Astrocyte (in vitro differentiated cells and primary cell): ENCODE measurements at regions not wholly inside any gene's neighbourhood (a gene's known extent, or its start where the extent isn't known, plus 50 kb on each side); places are given as distances from the start of the nearest gene placed in this dataset.
"Not testable (repeated sequence)": the region's sequence is repeated elsewhere in the genome, so short reads cannot be mapped to it uniquely, and the experiment has no call there.

ENCODE experiments used
- DNase-seq: peaks from one replicate; pipeline ENCODE4 v3.0.0-alpha.2; 2010; ENCODE audit warnings: low read depth
- FAIRE-seq: peaks from 2 replicates; lab custom pipeline; 2011; peaks lifted over from hg19 to GRCh38; lab: Jason Lieb, UNC
- H2AFZ ChIP-seq: 2 replicates; pipeline ENCODE4 v1.6.0; 2012; ENCODE audit warnings: low read depth, low read length, inconsistent platforms
- H3K27ac ChIP-seq: 2 replicates; pipeline ENCODE4 v1.5.1; 2011; ENCODE audit warnings: low read depth, low read length, inconsistent platforms
- H3K27me3 ChIP-seq: 2 replicates; pipeline ENCODE4 v1.6.0; 2011; ENCODE audit warnings: low read length, inconsistent platforms; ENCODE audit not compliant: insufficient read depth
- H3K36me3 ChIP-seq: 2 replicates; pipeline ENCODE4 v1.5.1; 2011; ENCODE audit warnings: low read length, inconsistent platforms; ENCODE audit not compliant: insufficient read depth
- H3K4me1 ChIP-seq: 2 replicates; pipeline ENCODE4 v1.5.1; 2011; ENCODE audit warnings: low read length, inconsistent platforms; ENCODE audit not compliant: insufficient read depth
- H3K4me2 ChIP-seq: 2 replicates; pipeline ENCODE4 v1.6.0; 2012; ENCODE audit warnings: low read length, inconsistent platforms
- H3K4me3 ChIP-seq: 2 replicates; pipeline ENCODE4 v1.5.1; 2011; ENCODE audit warnings: low read depth, mild to moderate bottlenecking, low read length, inconsistent platforms; ENCODE audit not compliant: insufficient read depth
- H3K79me2 ChIP-seq: 2 replicates; pipeline ENCODE4 v1.6.0; 2012; ENCODE audit warnings: mild to moderate bottlenecking, low read length, inconsistent platforms; ENCODE audit not compliant: insufficient read depth
- H3K9ac ChIP-seq: 2 replicates; pipeline ENCODE4 v1.6.0; 2012; ENCODE audit warnings: mild to moderate bottlenecking, low read length, inconsistent platforms
- H3K9me3 ChIP-seq: 2 replicates; pipeline ENCODE4 v1.5.1; 2012; ENCODE audit warnings: low read depth, mild to moderate bottlenecking, low read length, inconsistent platforms; ENCODE audit not compliant: insufficient read depth
- H4K20me1 ChIP-seq: 2 replicates; pipeline ENCODE4 v1.6.0; 2012; ENCODE audit warnings: low read length, inconsistent platforms; ENCODE audit not compliant: insufficient read depth
- H3K27ac Mint-ChIP-seq: one replicate; pipeline ENCODE4 v1.8.0; 2021; ENCODE audit warnings: mild to moderate bottlenecking, mixed read lengths; ENCODE audit not compliant: unreplicated experiment
- H3K27me3 Mint-ChIP-seq: one replicate; pipeline ENCODE4 v1.8.0; 2021; ENCODE audit warnings: low read depth, mixed read lengths; ENCODE audit not compliant: unreplicated experiment
- H3K36me3 Mint-ChIP-seq: one replicate; pipeline ENCODE4 v1.8.0; 2021; ENCODE audit warnings: low read depth, mixed read lengths; ENCODE audit not compliant: unreplicated experiment
- H3K4me1 Mint-ChIP-seq: one replicate; pipeline ENCODE4 v1.8.0; 2021; ENCODE audit warnings: low read depth, mixed read lengths; ENCODE audit not compliant: unreplicated experiment
- H3K4me3 Mint-ChIP-seq: one replicate; pipeline ENCODE4 v1.8.0; 2021; ENCODE audit warnings: mild to moderate bottlenecking, moderate library complexity, mixed read lengths; ENCODE audit not compliant: unreplicated experiment
- H3K9me3 Mint-ChIP-seq: one replicate; pipeline ENCODE4 v1.8.0; 2021; ENCODE audit warnings: mild to moderate bottlenecking, mixed read lengths; ENCODE audit not compliant: unreplicated experiment
- EZH2 ChIP-seq: IDR thresholded peaks from 2 replicates; pipeline ENCODE4 v1.6.1; 2012; ENCODE audit warnings: mild to moderate bottlenecking, low read length, inconsistent platforms; ENCODE audit not compliant: insufficient read depth
- TF ChIP-seq, protein P1 (sequence below): IDR thresholded peaks from 2 replicates; pipeline ENCODE4 v1.5.1; 2011; ENCODE audit warnings: low read depth, mild to moderate bottlenecking, inconsistent platforms, low read length, moderate library complexity; ENCODE audit not compliant: insufficient read depth

DNA sequence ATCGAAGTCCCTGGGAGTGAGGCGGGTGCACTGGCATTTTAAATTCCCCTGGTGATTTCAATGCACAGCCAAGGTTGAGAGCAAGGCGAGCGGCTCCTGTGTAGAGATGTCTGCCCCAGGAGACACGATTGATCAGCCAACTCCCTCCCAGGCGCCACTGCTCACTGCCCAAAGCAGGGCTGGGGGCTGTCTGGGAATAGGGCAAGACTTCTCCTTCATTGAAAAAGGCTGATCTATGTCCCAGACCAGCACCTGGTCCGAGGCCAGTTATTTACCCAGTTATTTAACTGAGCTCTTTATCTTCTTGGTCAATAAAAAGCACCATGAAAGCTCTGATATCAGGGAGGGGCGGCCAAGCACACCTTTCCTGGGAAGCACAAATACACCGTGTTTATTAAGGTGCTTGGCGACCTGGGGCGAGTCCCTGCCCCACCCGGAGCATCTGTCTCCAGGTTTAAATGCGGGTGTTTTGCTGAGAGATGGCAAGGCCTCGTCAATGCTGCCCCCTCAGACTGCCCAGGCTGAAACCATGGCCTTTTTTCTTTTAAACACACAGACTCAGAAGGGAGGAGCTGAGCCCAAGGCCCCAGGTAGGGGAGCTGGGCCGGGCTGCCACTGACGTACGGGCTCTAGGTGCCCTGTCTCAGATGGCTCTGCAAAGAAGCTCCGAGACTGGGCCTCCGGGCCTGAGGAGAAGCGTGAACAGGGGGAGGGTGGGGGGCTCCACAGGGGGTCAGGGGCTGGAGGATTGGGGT is 73.9 kb upstream of the HPCAL1 start:
- Histone ChIP-seq H3K9ac (no peak overlapping the region), H2AFZ (no peak overlapping the region), H3K4me1 (no peaks in the 10 kb centered on the region), H3K27me3 (no peaks in the 10 kb centered on the region), H3K4me2 (no peak overlapping the region), H3K79me2 (no peaks in the 10 kb centered on the region), H4K20me1 (no peaks in the 10 kb centered on the region), H3K9me3 (no peaks in the 10 kb centered on the region), H3K36me3 (no peaks in the 10 kb centered on the region), H3K27ac (no peak overlapping the region), H3K4me3 (no peak overlapping the region)
- Mint-ChIP-seq H3K9me3 (peaks cover 2% of the 10 kb centered on the region), H3K36me3 (no peaks in the 10 kb centered on the region), H3K27me3 (peaks cover 41% of the 10 kb centered on the region), H3K4me1 (peaks cover 7% of the 10 kb centered on the region), H3K27ac (no peak overlapping the region), H3K4me3 (no peak overlapping the region)
- no peak for FAIRE-seq
- TF ChIP-seq, protein P1, sequence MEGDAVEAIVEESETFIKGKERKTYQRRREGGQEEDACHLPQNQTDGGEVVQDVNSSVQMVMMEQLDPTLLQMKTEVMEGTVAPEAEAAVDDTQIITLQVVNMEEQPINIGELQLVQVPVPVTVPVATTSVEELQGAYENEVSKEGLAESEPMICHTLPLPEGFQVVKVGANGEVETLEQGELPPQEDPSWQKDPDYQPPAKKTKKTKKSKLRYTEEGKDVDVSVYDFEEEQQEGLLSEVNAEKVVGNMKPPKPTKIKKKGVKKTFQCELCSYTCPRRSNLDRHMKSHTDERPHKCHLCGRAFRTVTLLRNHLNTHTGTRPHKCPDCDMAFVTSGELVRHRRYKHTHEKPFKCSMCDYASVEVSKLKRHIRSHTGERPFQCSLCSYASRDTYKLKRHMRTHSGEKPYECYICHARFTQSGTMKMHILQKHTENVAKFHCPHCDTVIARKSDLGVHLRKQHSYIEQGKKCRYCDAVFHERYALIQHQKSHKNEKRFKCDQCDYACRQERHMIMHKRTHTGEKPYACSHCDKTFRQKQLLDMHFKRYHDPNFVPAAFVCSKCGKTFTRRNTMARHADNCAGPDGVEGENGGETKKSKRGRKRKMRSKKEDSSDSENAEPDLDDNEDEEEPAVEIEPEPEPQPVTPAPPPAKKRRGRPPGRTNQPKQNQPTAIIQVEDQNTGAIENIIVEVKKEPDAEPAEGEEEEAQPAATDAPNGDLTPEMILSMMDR, result no peak
- TF ChIP-seq EZH2, result no peak
- no peak for DNase-seq

DNA sequence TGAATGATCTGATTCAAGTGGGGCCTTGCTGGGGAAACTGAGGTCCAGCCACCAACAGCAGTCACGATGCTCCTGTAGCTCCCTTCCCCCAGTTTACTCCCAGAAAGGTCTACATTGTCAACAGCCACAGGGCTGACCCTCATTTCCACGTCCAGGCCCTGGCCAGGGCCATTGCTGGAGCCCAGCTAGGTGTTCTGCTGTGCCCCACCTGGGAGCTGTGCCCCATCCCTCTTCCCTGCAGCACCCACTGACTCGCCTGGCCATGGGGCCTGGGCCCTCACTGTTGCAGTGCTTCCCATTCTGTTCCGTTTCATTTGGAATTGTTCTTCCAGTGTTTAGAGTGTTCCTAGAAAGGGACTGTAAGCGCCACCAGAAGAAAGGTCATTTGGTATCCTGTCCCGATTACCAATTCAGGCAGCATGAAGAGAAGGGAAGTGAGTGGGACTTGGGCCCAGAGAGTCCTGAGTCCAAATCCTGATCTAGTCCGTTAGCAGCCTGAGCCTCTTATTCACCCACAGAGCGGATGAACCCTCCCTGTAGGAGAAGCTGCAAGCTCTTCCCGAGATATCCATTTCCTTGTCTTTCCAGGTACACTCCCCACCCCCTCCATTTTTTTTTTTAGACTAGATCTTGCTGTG is 73.1 kb upstream of the HPCAL1 start:
- H2AFZ ChIP-seq, result no peak overlapping the region
- no peaks in the 10 kb centered on the region for H3K9me3 ChIP-seq
- DNase-seq, result no peak
- Mint-ChIP-seq H3K4me1 (peaks cover 7% of the 10 kb centered on the region), H3K36me3 (no peaks in the 10 kb centered on the region), H3K27ac (no peak overlapping the region), H3K9me3 (peaks cover 2% of the 10 kb centered on the region), H3K27me3 (peaks cover 40% of the 10 kb centered on the region), H3K4me3 (no peak overlapping the region)
- TF ChIP-seq EZH2, result no peak
- TF ChIP-seq, protein P1, result no peak
- no peaks in the 10 kb centered on the region for H3K4me1 ChIP-seq
- H3K27me3 ChIP-seq, result no peaks in the 10 kb centered on the region
- no peak for FAIRE-seq
- no peak overlapping the region for H3K9ac ChIP-seq
- H3K79me2 ChIP-seq, result no peaks in the 10 kb centered on the region
- H4K20me1 ChIP-seq, result no peaks in the 10 kb centered on the region
- H3K36me3 ChIP-seq, result no peaks in the 10 kb centered on the region
- H3K4me2 ChIP-seq, result no peak overlapping the region
- no peak overlapping the region for H3K27ac ChIP-seq
- H3K4me3 ChIP-seq, result no peak overlapping the region

DNA sequence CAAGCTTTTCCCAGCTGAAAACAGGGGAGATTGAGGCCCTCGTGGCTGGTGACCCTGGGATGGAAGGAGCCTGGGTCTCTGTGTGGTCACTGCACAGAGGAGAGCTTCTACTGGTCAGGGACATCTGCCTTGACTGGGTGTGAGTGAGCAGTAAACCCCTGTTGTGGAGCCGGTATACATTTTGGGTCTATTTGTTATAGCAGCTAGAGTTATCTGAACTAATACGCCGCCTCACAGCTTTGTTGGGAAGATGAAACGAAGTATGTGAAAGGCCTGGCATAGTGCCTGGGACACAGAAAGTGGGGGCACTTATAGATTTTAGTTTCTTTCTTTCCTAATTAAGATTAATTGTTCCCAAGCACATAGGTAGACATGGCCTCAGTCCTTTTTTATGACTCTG is 72.2 kb upstream of the HPCAL1 start:
- H2AFZ ChIP-seq, result no peak overlapping the region

DNA sequence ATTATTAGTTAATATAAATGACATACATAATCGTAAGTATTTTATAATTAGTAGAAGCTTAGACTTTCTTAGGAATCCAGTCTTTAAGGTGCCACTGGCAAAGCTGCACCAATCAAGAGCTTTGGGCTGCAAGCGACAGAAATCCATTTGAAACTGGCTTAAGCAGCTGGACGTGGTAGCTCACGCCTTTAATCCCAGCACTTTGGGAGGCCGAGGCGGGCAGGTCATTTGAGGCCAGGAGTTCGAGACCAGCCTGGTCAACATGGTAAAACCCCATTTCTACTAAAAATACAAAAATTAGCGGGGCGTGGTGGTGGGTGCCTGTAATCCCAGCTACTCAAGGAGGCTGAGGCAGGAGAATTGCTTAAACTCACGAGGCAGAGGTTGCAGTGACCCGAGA is 71.8 kb upstream of the HPCAL1 start:
- H3K27ac ChIP-seq, H3K79me2 ChIP-seq, H3K36me3 ChIP-seq, H3K36me3 Mint-ChIP-seq, H3K4me2 ChIP-seq, H4K20me1 ChIP-seq, H2AFZ ChIP-seq, H3K4me1 ChIP-seq, H3K9ac ChIP-seq, FAIRE-seq, H3K27ac Mint-ChIP-seq, H3K27me3 ChIP-seq, DNase-seq, H3K4me3 Mint-ChIP-seq, H3K9me3 Mint-ChIP-seq, H3K4me1 Mint-ChIP-seq, H3K4me3 ChIP-seq, H3K9me3 ChIP-seq: not testable (repeated sequence)
- H3K27me3 Mint-ChIP-seq, result peaks cover 39% of the 10 kb centered on the region

More for the DNA sequence above, 72.2 kb upstream of the HPCAL1 start:
- Mint-ChIP-seq H3K27ac (no peak overlapping the region), H3K4me1 (peaks cover 7% of the 10 kb centered on the region), H3K4me3 (no peak overlapping the region), H3K27me3 (peaks cover 35% of the 10 kb centered on the region), H3K36me3 (no peaks in the 10 kb centered on the region), H3K9me3 (peaks cover 2% of the 10 kb centered on the region)
- no peak overlapping the region for H3K27ac ChIP-seq
- peaks cover 5% of the 10 kb centered on the region for H3K4me1 ChIP-seq
- TF ChIP-seq EZH2, result no peak
- TF ChIP-seq, protein P1, result no peak
- no peaks in the 10 kb centered on the region for H3K9me3 ChIP-seq
- no peaks in the 10 kb centered on the region for H3K79me2 ChIP-seq
- no peak overlapping the region for H3K4me3 ChIP-seq
- H3K9ac ChIP-seq, result no peak overlapping the region
- H3K36me3 ChIP-seq, result no peaks in the 10 kb centered on the region
- FAIRE-seq (no peak), DNase-seq (no peak)
- no peaks in the 10 kb centered on the region for H4K20me1 ChIP-seq
- H3K4me2 ChIP-seq, result no peak overlapping the region
- H3K27me3 ChIP-seq, result no peaks in the 10 kb centered on the region
